ENCODE measurements at regions not wholly inside any gene's neighbourhood (a gene's known extent, or its start where the extent isn't known, plus 50 kb on each side); places are given as distances from the start of the nearest gene placed in this dataset.
A peak's percentile ranks its signal among the peaks of the same experiment; 100 is the strongest.
"Not testable (repeated sequence)": the region's sequence is repeated elsewhere in the genome, so short reads cannot be mapped to it uniquely, and the experiment has no call there.

DNA sequence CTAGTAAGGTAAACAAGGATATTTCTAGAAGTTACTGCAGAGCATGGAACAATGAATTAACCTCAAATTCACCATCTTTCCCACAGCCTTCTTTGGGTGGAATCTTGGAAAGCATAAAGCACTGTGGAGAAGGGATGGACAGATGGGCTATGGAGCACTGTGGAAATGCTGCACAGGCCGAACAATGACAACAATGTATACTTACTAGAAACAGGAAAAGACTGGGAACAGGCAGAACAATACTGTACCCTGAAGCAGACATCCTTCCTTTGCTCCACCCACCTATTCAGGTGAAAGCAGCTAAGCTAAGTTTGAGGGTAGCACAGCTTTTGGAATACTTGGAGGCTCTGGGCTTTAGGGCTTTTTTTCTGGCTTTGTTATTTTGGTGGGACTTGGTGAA lies 250.6 kb upstream of the KLF8 start:
- DNase-seq = no peak

DNA sequence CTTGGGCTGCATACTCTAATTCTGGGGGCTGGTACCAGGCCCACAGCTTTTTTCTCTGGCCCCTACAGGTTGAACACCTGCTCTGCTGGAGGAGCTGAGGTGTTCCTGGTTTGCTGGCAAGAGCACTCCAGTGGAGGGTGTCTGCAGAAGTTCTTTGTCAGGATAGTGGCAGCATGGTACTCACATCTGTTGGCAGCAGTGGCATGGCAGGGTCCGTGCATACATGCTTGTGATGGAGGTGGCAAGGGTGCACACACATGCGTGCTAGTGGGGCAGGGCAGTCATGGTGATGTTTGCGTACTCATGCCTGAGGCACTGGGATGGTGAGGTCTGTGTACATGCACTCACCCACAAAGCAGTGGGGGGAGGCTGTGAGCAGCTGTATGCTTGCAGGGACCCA lies 235.5 kb upstream of the KLF8 start:
- no peak for DNase-seq

GRCh38 chrX:56000174-56000573 lies 232.0 kb upstream of the KLF8 start:
- DNase-seq = no peak

- DNase-seq = no peak
These were observed 231.4 kb upstream of the KLF8 start for GRCh38 chrX:56000729-56001128.

- no peak for DNase-seq
These were observed 206.1 kb upstream of the KLF8 start for GRCh38 chrX:56025872-56026571.

- peak in 1 of 2 experiments; percentile 18 for DNase-seq
These were observed 205.3 kb upstream of the KLF8 start for GRCh38 chrX:56026815-56027214.

DNA sequence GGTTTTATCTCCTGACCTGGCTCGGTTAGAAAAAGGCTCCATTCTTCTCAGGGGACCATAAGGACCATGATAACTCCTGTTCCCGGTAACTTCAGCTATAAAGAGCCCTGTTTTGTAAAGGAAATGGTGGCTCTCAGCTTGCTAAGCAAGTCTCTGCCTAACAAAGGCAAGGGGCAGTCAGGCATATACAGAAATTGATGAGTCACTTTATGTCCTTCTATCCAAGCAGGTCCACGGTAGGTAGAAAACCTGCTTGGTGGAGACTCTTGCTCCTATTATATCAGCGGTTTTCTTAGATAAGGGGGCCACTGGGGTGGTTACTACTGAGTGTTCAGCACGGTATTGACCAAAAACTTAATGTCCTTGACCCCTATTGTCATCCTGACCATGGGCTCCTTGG lies 203.0 kb upstream of the KLF8 start:
- no peak for DNase-seq

- no peak for DNase-seq
These were observed 202.5 kb upstream of the KLF8 start for GRCh38 chrX:56029691-56030090.

- DNase-seq = no peak
These were observed 200.7 kb upstream of the KLF8 start for GRCh38 chrX:56031409-56031808.

DNA sequence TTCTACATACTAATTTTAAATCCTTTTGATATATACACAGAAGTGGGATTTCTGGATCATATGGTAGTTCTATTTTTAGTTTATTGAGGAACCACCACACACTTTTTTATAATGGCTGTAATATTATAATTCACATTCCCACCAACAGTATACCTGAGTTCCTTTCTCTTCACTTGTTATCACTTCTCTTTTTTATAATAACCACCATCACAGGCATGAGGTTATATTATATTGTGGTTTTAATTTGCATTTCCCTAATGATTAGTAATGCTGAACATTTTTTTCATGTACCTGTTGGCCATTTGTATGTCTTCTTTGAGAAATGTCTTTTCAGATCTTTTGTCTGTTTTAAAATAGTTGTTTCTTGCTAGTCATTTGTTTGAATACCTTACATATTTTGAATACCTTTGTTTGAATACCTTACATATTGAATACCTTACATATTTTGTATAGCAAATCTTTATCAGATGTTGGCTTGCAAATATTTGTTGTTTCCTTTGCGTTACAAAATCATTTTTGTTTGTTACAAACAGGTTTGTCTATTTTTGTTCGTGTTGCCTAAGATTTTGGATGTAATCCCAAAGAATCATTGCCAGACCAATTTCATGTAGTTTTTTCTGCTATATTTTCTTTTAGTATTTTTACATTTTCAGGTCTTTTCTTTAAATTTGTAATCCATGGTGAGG lies 198.5 kb upstream of the KLF8 start:
- no peak for DNase-seq

DNA sequence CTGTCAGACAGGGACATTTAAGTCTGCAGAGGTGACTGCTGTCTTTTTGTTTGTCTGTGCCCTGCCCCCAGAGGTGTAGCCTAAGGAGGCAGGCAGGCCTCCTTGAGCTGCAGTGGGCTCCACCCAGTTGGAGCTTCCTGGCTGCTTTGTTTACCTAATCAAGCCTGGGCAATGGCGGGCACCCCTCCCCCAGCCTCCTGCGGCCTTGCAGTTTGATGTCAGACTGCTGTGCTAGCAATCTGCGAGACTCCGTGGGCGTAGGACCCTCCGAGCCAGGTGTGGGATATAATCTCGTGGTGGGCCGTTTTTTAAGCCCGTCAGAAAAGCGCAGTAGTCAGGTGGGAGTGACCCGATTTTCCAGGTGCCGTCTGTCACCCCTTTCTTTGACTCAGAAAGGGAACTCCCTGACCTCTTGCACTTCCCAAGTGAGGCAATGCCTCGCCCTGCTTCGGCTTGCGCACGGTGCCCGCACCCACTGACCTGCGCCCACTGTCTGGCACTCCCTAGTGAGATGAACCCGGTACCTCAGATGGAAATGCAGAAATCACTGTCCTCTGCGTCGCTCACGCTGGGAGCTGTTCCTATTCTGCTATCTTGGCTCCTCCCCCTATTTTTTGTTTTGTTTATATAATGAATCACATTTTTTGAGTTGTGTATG lies 179.4 kb upstream of the KLF8 start:
- DNase-seq = not testable (repeated sequence)

- no peak for DNase-seq
These were observed 174.8 kb upstream of the KLF8 start for GRCh38 chrX:56057325-56057724.

DNA sequence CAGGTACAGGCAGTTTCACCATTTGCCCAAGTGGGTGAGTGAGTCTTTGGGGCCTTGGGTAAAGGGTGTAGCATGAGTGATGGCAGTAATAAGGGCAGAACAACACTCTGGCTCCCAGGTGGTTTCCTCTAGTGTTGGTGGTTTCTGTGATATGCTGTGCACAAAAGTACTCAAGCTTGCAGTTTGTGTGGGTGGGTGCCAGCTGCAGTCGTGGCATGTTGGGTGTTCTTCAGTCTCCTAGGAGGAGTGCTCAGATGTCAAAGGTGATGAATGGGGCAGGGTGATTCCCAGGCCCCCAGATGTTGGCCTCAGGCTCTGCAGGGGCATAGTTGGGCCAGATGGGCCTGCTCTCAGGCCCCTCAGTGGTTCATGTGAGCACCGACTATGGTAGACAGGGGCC lies 166.1 kb upstream of the KLF8 start:
- no peak for DNase-seq

DNA sequence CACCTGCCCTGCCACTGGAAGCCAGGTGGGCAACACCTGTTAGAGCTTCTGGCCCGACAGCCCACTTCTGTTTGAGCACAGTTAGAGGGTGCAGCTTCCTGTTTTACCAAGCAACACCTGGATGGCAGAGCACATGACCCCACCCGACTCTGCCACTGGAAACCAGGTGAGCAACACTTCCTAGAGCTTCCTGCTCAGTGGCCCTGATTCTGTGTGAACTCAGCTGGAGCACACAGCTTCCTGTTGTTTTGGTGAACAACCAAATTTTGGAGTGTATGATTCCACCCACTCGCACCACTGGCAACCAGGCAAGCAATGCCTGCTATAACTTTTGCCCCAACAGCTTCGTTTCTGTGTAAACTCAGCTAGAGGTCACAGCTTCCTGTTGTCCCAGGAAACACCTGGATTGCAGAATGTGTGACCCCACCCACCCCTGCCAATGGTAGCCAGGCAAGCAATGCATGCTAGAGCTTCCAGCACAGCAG lies 163.8 kb upstream of the KLF8 start:
- DNase-seq = no peak

DNA sequence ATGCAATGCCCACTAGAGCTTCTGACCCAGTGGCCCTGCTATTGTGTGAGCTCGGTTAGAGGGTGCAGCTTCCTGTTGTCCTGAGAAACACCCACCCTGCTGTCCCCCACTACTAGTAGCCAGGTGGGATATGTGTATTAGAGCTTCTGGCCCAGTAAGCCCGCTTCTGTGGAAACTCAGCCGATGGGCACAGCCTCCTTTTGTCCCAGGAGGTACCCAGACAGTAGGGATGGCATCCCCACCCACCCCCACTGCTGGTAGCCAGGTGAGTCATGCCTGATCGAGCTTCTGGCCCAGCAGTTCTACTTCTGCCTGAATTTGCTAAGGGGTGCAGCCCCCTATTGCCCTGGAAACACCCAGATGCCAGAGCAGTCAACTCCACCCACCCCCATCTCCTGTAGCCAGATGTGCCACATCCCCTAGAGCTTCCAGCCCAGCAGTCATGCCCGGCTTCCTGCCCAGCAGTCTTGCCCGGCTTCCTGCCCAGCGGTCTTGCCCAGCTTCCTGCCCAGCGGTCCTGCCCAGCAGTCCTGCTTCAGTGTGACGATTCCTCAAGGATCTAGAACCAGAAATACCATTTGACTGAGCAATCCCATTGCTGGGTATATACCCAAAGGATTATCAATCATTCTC lies 162.7 kb upstream of the KLF8 start:
- DNase-seq = no peak

- no peak for DNase-seq
These were observed 142.8 kb upstream of the KLF8 start for GRCh38 chrX:56089376-56089775.

- no peak for DNase-seq
These were observed 132.9 kb upstream of the KLF8 start for GRCh38 chrX:56099271-56099670.

GRCh38 chrX:56107320-56107719 lies 124.8 kb upstream of the KLF8 start:
- no peak for DNase-seq

GRCh38 chrX:56113785-56114436 lies 118.2 kb upstream of the KLF8 start:
- DNase-seq = no peak

- no peak for DNase-seq
These were observed 117.7 kb upstream of the KLF8 start for GRCh38 chrX:56114437-56114787.

- no peak for DNase-seq
These were observed 111.9 kb upstream of the KLF8 start for GRCh38 chrX:56120242-56120641.

DNA sequence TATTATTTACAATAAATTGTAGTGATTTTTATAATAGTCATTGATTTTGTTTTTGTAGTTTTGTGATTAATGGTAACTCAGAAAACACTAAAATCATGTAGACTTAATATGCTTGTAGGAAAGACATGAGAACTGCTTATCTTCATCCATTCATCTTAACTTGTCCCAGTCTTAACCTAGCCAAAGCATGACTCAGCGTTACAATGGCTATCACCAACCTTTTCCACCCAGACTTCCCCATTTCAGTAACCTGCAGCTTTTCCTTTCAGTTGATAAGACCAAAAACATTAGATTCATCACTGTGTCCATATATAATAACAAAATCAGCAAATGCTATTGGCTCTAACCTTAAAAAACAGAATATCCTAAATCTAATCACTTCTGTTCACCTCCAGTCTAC lies 106.2 kb upstream of the KLF8 start:
- no peak for DNase-seq

GRCh38 chrX:56130031-56130430 lies 102.1 kb upstream of the KLF8 start:
- DNase-seq = no peak

Data from NCI-H524 (cell line).